Mucosa of rectum (tissue), 2 donors: ENCODE measurements at regions not wholly inside any gene's neighbourhood (a gene's known extent, or its start where the extent isn't known, plus 50 kb on each side); places are given as distances from the start of the nearest gene placed in this dataset.
A peak's percentile ranks its signal among the peaks of the same experiment; 100 is the strongest.

ENCODE experiments used
- H3K27ac ChIP-seq, 2 donors: one replicate each; pipeline ENCODE4 v1.7.0; 2013; ENCODE audit warnings: inconsistent platforms in 2 of 2, low read depth in 2 of 2, low read length in 2 of 2
- H3K27me3 ChIP-seq, 2 donors: one replicate each; pipeline ENCODE4 v1.7.0; 2013; ENCODE audit warnings: low read length in 2 of 2; ENCODE audit not compliant: control insufficient read depth in 2 of 2, insufficient read depth in 2 of 2
- H3K36me3 ChIP-seq, 2 donors: one replicate each; pipeline ENCODE4 v1.7.0; 2013; ENCODE audit warnings: low read length in 2 of 2; ENCODE audit not compliant: control insufficient read depth in 2 of 2, insufficient read depth in 2 of 2
- H3K4me1 ChIP-seq, 2 donors: one replicate each; pipeline ENCODE4 v1.7.0; 2013; ENCODE audit warnings: low read length in 2 of 2, mild to moderate bottlenecking in 1 of 2; ENCODE audit not compliant: control insufficient read depth in 2 of 2, insufficient read depth in 2 of 2
- H3K4me3 ChIP-seq, 2 donors: one replicate each; pipeline ENCODE4 v1.7.0; 2013; ENCODE audit warnings: low read length in 2 of 2
- H3K9ac ChIP-seq, 2 donors: one replicate each; pipeline ENCODE4 v1.7.0; 2013; ENCODE audit warnings: low read length in 2 of 2, low read depth in 1 of 2, mild to moderate bottlenecking in 1 of 2
- H3K9me3 ChIP-seq, 2 donors: one replicate each; pipeline ENCODE4 v1.7.0; 2013; ENCODE audit warnings: low read length in 2 of 2; ENCODE audit not compliant: control insufficient read depth in 2 of 2
- donor health status: healthy.
- donor health status: Normal muscosa, but diverticular disease.

- H3K27ac ChIP-seq: no peak overlapping the region
- no peaks in the 10 kb centered on the region for H3K27me3 ChIP-seq
- no peak overlapping the region for H3K9ac ChIP-seq
- H3K4me3 ChIP-seq: no peak overlapping the region
- no peaks in the 10 kb centered on the region for H3K9me3 ChIP-seq
- no peaks in the 10 kb centered on the region for H3K4me1 ChIP-seq
- H3K36me3 ChIP-seq: no peaks in the 10 kb centered on the region
These were observed 231.5 kb upstream of the FOXN3 start for GRCh38 chr14:89648510-89648909.

- no peak overlapping the region for H3K27ac ChIP-seq
- H3K4me3 ChIP-seq: no peak overlapping the region
- H3K9ac ChIP-seq: no peak overlapping the region
- peaks cover 0 to 3% of the 10 kb centered on the region in 2 donors for H3K4me1 ChIP-seq
- no peaks in the 10 kb centered on the region for H3K9me3 ChIP-seq
- no peaks in the 10 kb centered on the region for H3K36me3 ChIP-seq
- no peaks in the 10 kb centered on the region for H3K27me3 ChIP-seq
These were observed 229.9 kb upstream of the FOXN3 start for GRCh38 chr14:89646971-89647370.

GRCh38 chr14:89644641-89645040 lies 227.6 kb upstream of the FOXN3 start:
- peaks cover 4 to 12% of the 10 kb centered on the region in 2 donors for H3K4me1 ChIP-seq
- no peaks in the 10 kb centered on the region for H3K9me3 ChIP-seq
- no peaks in the 10 kb centered on the region for H3K27me3 ChIP-seq
- no peak overlapping the region for H3K9ac ChIP-seq
- no peaks in the 10 kb centered on the region for H3K36me3 ChIP-seq
- no peak overlapping the region for H3K27ac ChIP-seq
- H3K4me3 ChIP-seq: no peak overlapping the region

GRCh38 chr14:89641495-89642175 lies 224.6 kb upstream of the FOXN3 start:
- H3K9ac ChIP-seq: peak overlapping the region in 1 of 2 donors; percentile 38
- peaks cover 4 to 12% of the 10 kb centered on the region in 2 donors for H3K4me1 ChIP-seq
- H3K36me3 ChIP-seq: no peaks in the 10 kb centered on the region
- H3K27ac ChIP-seq: peak overlapping the region; percentile 66 to 78
- no peaks in the 10 kb centered on the region for H3K27me3 ChIP-seq
- H3K9me3 ChIP-seq: no peaks in the 10 kb centered on the region
- peak overlapping the region; percentile 14 to 23 for H3K4me3 ChIP-seq

GRCh38 chr14:89640141-89640540 lies 223.1 kb upstream of the FOXN3 start:
- Histone ChIP-seq H3K4me3 (no peak overlapping the region), H3K4me1 (peaks cover 4 to 12% of the 10 kb centered on the region in 2 donors), H3K27me3 (no peaks in the 10 kb centered on the region), H3K9me3 (no peaks in the 10 kb centered on the region), H3K36me3 (no peaks in the 10 kb centered on the region), H3K9ac (no peak overlapping the region), H3K27ac (no peak overlapping the region)

- Histone ChIP-seq H3K4me1 (peaks cover 4 to 12% of the 10 kb centered on the region in 2 donors), H3K9me3 (no peaks in the 10 kb centered on the region), H3K9ac (no peak overlapping the region), H3K36me3 (no peaks in the 10 kb centered on the region), H3K27ac (no peak overlapping the region), H3K27me3 (no peaks in the 10 kb centered on the region), H3K4me3 (no peak overlapping the region)
These were observed 222.7 kb upstream of the FOXN3 start for GRCh38 chr14:89639687-89640086.

- H3K27ac ChIP-seq: no peak overlapping the region
- H3K9me3 ChIP-seq: no peaks in the 10 kb centered on the region
- H3K4me3 ChIP-seq: no peak overlapping the region
- no peak overlapping the region for H3K9ac ChIP-seq
- no peaks in the 10 kb centered on the region for H3K36me3 ChIP-seq
- H3K27me3 ChIP-seq: no peaks in the 10 kb centered on the region
- peaks cover 4 to 12% of the 10 kb centered on the region in 2 donors for H3K4me1 ChIP-seq
These were observed 221.9 kb upstream of the FOXN3 start for GRCh38 chr14:89638891-89639290.

- peaks cover 4 to 12% of the 10 kb centered on the region in 2 donors for H3K4me1 ChIP-seq
- H3K4me3 ChIP-seq: no peak overlapping the region
- H3K9ac ChIP-seq: no peak overlapping the region
- no peak overlapping the region for H3K27ac ChIP-seq
- no peaks in the 10 kb centered on the region for H3K9me3 ChIP-seq
- no peaks in the 10 kb centered on the region for H3K36me3 ChIP-seq
- H3K27me3 ChIP-seq: no peaks in the 10 kb centered on the region
These were observed 220.5 kb upstream of the FOXN3 start for GRCh38 chr14:89637581-89637980.

- H3K4me1 ChIP-seq: no peaks in the 10 kb centered on the region
- H3K9me3 ChIP-seq: no peaks in the 10 kb centered on the region
- H3K4me3 ChIP-seq: no peak overlapping the region
- H3K27ac ChIP-seq: no peak overlapping the region
- no peak overlapping the region for H3K9ac ChIP-seq
- no peaks in the 10 kb centered on the region for H3K27me3 ChIP-seq
- H3K36me3 ChIP-seq: no peaks in the 10 kb centered on the region
These were observed 218.6 kb upstream of the FOXN3 start for GRCh38 chr14:89635615-89636014.

- no peak overlapping the region for H3K9ac ChIP-seq
- no peaks in the 10 kb centered on the region for H3K27me3 ChIP-seq
- H3K9me3 ChIP-seq: no peaks in the 10 kb centered on the region
- no peaks in the 10 kb centered on the region for H3K36me3 ChIP-seq
- no peaks in the 10 kb centered on the region for H3K4me1 ChIP-seq
- no peak overlapping the region for H3K27ac ChIP-seq
- no peak overlapping the region for H3K4me3 ChIP-seq
These were observed 217.0 kb upstream of the FOXN3 start for GRCh38 chr14:89634037-89634436.
